ENCODE measurements at regions not wholly inside any gene's neighbourhood (a gene's known extent, or its start where the extent isn't known, plus 50 kb on each side); places are given as distances from the start of the nearest gene placed in this dataset.
A peak's percentile ranks its signal among the peaks of the same experiment; 100 is the strongest.

DNA sequence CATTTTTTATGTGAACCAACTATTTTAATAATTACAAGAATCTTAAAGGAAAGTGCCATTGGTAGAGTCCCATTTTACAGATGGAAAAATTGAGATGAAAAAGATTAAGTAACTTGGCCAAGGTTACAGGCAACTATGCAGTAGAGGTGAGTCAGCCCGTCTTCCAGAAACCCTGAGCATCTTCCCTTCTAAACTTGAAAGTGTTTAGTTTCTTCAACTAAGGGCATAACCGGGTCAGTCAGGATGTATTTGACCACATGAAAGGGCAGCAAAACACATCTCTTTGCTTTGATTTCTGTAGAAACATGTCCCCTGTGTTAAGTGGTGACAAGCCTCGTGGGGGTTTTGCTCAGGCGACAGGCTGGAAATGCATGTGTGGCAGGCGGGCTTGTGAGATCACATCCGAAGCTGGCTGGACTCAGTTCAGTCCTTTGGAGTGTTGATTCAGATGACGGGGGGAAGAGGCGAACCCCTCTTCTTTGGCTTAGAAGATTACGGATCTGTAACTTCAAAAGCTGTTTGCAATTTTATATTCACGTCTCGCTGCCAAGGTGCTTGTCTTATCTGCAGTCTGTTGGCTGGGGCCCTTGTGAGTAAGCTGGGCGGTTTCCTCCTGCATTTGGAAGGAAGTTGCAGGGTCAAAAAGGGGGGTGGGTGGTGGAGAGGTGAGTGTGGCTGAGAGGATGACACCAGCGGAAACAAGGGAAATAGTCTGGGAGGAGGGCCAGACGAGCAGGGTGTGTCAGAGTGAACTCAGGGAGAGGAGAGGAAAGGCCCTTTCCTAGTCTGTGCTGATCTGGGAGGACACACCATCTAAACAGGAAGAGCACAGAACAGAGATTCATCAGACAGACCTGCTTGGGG, 78.9 kb upstream of the RPS23 start:
- no peak for TF ChIP-seq CTCF (IDR thresholded peaks at IDR 0.05; ENCODE audit: unreplicated experiment in 3 of 3)
- H3K27me3 Mint-ChIP-seq (ENCODE audit: low read depth): no peaks in the 10 kb centered on the region
- peak overlapping the region; percentile 75 to 98 (median 94) for H3K27ac Mint-ChIP-seq
- peaks cover 49% of the 10 kb centered on the region for H3K4me1 Mint-ChIP-seq
- H3K36me3 Mint-ChIP-seq (ENCODE audit: low read depth): no peaks in the 10 kb centered on the region
- no peaks in the 10 kb centered on the region for H3K9me3 Mint-ChIP-seq
- peak overlapping the region in 1 of 3 experiments; percentile 10 for H3K4me3 Mint-ChIP-seq

GRCh38 chr5:82356021-82356420, 77.9 kb upstream of the RPS23 start:
- peaks cover 57% of the 10 kb centered on the region for H3K4me1 Mint-ChIP-seq
- no peaks in the 10 kb centered on the region for H3K36me3 Mint-ChIP-seq (ENCODE audit: low read depth)
- H3K4me3 Mint-ChIP-seq: no peak overlapping the region
- no peaks in the 10 kb centered on the region for H3K9me3 Mint-ChIP-seq
- no peak for TF ChIP-seq CTCF (IDR thresholded peaks at IDR 0.05; ENCODE audit: unreplicated experiment in 3 of 3)
- H3K27me3 Mint-ChIP-seq (ENCODE audit: low read depth): no peaks in the 10 kb centered on the region
- H3K27ac Mint-ChIP-seq: peak overlapping the region in 2 of 3 experiments; percentile 48 to 94

DNA sequence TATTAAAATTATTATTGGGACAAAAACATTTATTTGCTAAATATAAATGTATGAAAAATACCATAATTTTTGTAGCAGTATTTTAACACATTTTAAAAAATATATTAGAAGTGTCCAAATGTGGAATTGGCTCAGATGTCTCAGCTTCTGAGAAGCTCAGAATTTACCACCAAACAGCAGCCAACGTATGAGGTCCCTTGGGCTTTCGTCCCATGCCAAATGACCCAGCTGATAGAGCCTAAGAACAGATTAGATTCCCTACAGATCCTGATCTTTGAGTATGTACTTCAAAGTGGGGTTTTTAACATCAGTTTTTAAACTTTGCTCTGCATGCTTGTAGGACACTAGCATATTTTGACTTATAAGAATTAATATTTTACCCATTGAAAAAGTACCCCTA, 77.3 kb upstream of the RPS23 start:
- Mint-ChIP-seq H3K27ac (peak overlapping the region in 2 of 3 experiments; percentile 48 to 94), H3K27me3 (ENCODE audit: low read depth) (no peaks in the 10 kb centered on the region), H3K4me1 (peaks cover 52% of the 10 kb centered on the region), H3K9me3 (no peaks in the 10 kb centered on the region), H3K36me3 (ENCODE audit: low read depth) (no peaks in the 10 kb centered on the region), H3K4me3 (no peak overlapping the region)
- no peak for TF ChIP-seq CTCF (IDR thresholded peaks at IDR 0.05; ENCODE audit: unreplicated experiment in 3 of 3)

GRCh38 chr5:82355053-82355452, 76.9 kb upstream of the RPS23 start:
- TF ChIP-seq CTCF (IDR thresholded peaks at IDR 0.05; ENCODE audit: unreplicated experiment in 3 of 3): no peak
- Mint-ChIP-seq H3K36me3 (ENCODE audit: low read depth) (no peaks in the 10 kb centered on the region), H3K27ac (peak overlapping the region in 1 of 3 experiments; percentile 33), H3K27me3 (ENCODE audit: low read depth) (no peaks in the 10 kb centered on the region), H3K4me3 (no peak overlapping the region), H3K4me1 (peaks cover 50% of the 10 kb centered on the region), H3K9me3 (no peaks in the 10 kb centered on the region)

GRCh38 chr5:82354543-82354942, 76.4 kb upstream of the RPS23 start:
- Mint-ChIP-seq H3K27me3 (ENCODE audit: low read depth) (no peaks in the 10 kb centered on the region), H3K27ac (no peak overlapping the region), H3K4me3 (no peak overlapping the region), H3K36me3 (ENCODE audit: low read depth) (no peaks in the 10 kb centered on the region), H3K9me3 (no peaks in the 10 kb centered on the region), H3K4me1 (peaks cover 49% of the 10 kb centered on the region)
- no peak for TF ChIP-seq CTCF (IDR thresholded peaks at IDR 0.05; ENCODE audit: unreplicated experiment in 3 of 3)

DNA sequence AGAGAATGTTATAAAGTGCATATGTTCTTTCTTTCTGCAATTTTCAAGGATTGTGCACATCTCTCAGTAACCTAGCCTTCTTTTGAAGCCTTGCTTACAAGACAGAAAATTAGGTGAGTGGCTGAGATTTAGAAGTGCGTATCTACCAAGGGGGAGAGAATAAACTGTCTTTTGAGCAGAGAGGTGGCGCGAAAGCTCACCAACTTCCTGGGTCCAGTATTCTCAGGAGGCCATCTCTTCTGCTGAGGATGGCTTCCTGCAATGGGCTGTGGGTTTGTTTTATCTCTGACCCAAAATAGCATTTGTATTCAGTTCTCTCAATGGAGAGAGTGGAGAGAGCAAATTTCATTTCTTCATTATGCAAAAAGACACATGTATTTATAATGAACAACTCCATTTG, 75.4 kb upstream of the RPS23 start:
- H3K4me1 Mint-ChIP-seq: peaks cover 44% of the 10 kb centered on the region
- H3K9me3 Mint-ChIP-seq: no peaks in the 10 kb centered on the region
- no peak for TF ChIP-seq CTCF (IDR thresholded peaks at IDR 0.05; ENCODE audit: unreplicated experiment in 3 of 3)
- H3K4me3 Mint-ChIP-seq: no peak overlapping the region
- H3K27me3 Mint-ChIP-seq (ENCODE audit: low read depth): no peaks in the 10 kb centered on the region
- peak overlapping the region in 2 of 3 experiments; percentile 5 to 58 for H3K27ac Mint-ChIP-seq
- no peaks in the 10 kb centered on the region for H3K36me3 Mint-ChIP-seq (ENCODE audit: low read depth)

Measured in nephron (organoid).